ENCODE measurements at regions not wholly inside any gene's neighbourhood (a gene's known extent, or its start where the extent isn't known, plus 50 kb on each side); places are given as distances from the start of the nearest gene placed in this dataset.

- no peak for TF ChIP-seq CTCF (IDR thresholded peaks at IDR 0.05 in 4 of 5, conservative IDR thresholded peaks at IDR 0.05 in 1 of 5)
- TF ChIP-seq POLR2A (IDR thresholded peaks at IDR 0.05), result no peak
These were observed 168.1 kb upstream of the SLCO3A1 start for GRCh38 chr15:91685436-91685835.

All from gastrocnemius medialis (tissue), 4 donors.